ENCODE measurements at regions not wholly inside any gene's neighbourhood (a gene's known extent, or its start where the extent isn't known, plus 50 kb on each side); places are given as distances from the start of the nearest gene placed in this dataset.

GRCh38 chr10:21049482-21049881, 152.4 kb upstream of the NEBL start:
- TF ChIP-seq CTCF (IDR thresholded peaks at IDR 0.05), result no peak
- TF ChIP-seq POLR2A (IDR thresholded peaks at IDR 0.05), result no peak
